Thyroid gland (tissue), 4 donors: ENCODE measurements at regions not wholly inside any gene's neighbourhood (a gene's known extent, or its start where the extent isn't known, plus 50 kb on each side); places are given as distances from the start of the nearest gene placed in this dataset.
A peak's percentile ranks its signal among the peaks of the same experiment; 100 is the strongest.
"Not testable (repeated sequence)": the region's sequence is repeated elsewhere in the genome, so short reads cannot be mapped to it uniquely, and the experiment has no call there.

Experiments used
- DNase-seq, 2 donors: peaks; one replicate each; pipeline ENCODE4 v3.0.0-alpha.2; 2019
- H3K27ac ChIP-seq, 3 donors: fragments of 200-600 bp; sonication (generic); 1 replicate in 2 of 3; 2 replicates in 1 of 3; pipeline ENCODE4 v1.5.1; 2016 to 2019; ENCODE audit warnings: mild to moderate bottlenecking in 1 of 3, moderate library complexity in 1 of 3
- H3K27me3 ChIP-seq: fragments of 200-600 bp; sonication (generic); one replicate; pipeline ENCODE4 v1.5.1; 2019
- H3K36me3 ChIP-seq, 2 donors: fragments of 200-600 bp; sonication (generic); one replicate each; pipeline ENCODE4 v1.5.1; 2016 to 2019
- H3K4me1 ChIP-seq, 2 donors: fragments of 200-600 bp; sonication (generic); one replicate each; pipeline ENCODE4 v1.5.1; 2017 to 2019
- H3K4me3 ChIP-seq, 3 donors: fragments of 200-600 bp; sonication (generic); replicated peaks in 1 of 3; 1 replicate in 2 of 3; 2 replicates in 1 of 3; pipeline ENCODE4 v1.5.1; 2016; ENCODE audit warnings: mild to moderate bottlenecking in 1 of 3
- H3K9me3 ChIP-seq: fragments of 200-600 bp; sonication (generic); one replicate; pipeline ENCODE4 v1.5.1; 2017
- POLR2A ChIP-seq, 2 donors: fragments of 450-650 bp; IDR thresholded peaks; one replicate each; pipeline ENCODE4 v1.6.1; 2017; ENCODE audit warnings: antibody characterized with exemption in 2 of 2, mild to moderate bottlenecking in 2 of 2, moderate library complexity in 1 of 2
- WGBS, 2 donors: methylation state at CpG; one replicate each; pipeline ENCODE4 v1.1.5; 2017; 5-methylcytosine and 5-hydroxymethylcytosine counted together
- intact Hi-C: fragments of 100-400 bp; cut with DNase I; formaldehyde crosslinking; loops from one replicate; pipeline ENCODE4 v1.15.1; 2023
- TF ChIP-seq, protein P1 (sequence below), 6 experiments: fragments of 200-600 bp in 3 of 6; fragments of 450-650 bp in 3 of 6; sonication (generic) in 3 of 6; IDR thresholded peaks; one replicate each; pipeline ENCODE4 v1.5.1; 2016 to 2019; ENCODE audit warnings: antibody characterized with exemption in 6 of 6, mild to moderate bottlenecking in 2 of 6, inconsistent platforms in 1 of 6, moderate library complexity in 1 of 6

DNA sequence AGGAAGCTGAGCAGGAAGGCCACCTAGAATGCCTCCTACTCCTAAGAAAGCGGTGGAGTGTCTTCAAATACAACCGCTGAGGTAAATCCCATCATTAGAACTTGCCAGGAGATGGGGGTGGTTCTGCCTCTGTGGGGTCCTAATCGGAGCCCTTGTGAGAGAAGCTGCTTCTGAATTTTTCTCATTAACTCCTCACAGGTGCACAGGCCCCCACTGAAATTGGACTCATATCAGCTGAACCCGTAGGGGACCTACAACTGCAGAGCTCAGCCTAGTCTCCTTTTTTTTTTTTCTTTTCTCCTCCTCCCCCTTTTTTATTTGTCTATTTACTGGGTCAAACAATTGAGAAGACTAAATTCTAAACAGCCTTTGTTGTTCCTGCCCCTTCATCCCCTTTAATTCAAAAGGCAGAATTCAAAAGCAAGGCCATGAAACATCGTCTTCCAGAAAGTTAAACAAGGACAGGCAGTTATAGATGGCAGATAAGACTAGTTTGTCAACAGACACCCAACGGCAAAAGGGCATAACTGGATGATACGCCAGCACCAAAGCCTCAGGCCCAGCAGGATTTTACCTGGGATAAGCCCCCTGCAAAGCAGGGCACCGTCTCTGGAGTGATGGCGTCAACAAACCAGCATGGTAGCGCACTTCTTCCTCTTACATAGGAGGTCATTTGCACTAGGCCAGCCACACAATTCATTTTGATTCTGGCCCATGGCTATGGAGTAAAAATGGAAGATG, 213.7 kb upstream of the HES1 start:
- Histone ChIP-seq H3K27me3 (no peaks in the 10 kb centered on the region), H3K36me3 (no peaks in the 10 kb centered on the region), H3K27ac (no peak overlapping the region), H3K4me1 (peaks cover 5 to 9% of the 10 kb centered on the region in 2 donors), H3K9me3 (no peaks in the 10 kb centered on the region), H3K4me3 (no peak overlapping the region)
- intact Hi-C loops: no loop called here
- TF ChIP-seq, protein P1, sequence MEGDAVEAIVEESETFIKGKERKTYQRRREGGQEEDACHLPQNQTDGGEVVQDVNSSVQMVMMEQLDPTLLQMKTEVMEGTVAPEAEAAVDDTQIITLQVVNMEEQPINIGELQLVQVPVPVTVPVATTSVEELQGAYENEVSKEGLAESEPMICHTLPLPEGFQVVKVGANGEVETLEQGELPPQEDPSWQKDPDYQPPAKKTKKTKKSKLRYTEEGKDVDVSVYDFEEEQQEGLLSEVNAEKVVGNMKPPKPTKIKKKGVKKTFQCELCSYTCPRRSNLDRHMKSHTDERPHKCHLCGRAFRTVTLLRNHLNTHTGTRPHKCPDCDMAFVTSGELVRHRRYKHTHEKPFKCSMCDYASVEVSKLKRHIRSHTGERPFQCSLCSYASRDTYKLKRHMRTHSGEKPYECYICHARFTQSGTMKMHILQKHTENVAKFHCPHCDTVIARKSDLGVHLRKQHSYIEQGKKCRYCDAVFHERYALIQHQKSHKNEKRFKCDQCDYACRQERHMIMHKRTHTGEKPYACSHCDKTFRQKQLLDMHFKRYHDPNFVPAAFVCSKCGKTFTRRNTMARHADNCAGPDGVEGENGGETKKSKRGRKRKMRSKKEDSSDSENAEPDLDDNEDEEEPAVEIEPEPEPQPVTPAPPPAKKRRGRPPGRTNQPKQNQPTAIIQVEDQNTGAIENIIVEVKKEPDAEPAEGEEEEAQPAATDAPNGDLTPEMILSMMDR (IDR thresholded peaks at IDR 0.05): no peak
- TF ChIP-seq POLR2A (IDR thresholded peaks at IDR 0.05): no peak
- no peak for DNase-seq
- whole genome bisulfite sequencing, 2 donors: 92 to 94% methylated on average over 10 of the region's 10 CpGs

DNA sequence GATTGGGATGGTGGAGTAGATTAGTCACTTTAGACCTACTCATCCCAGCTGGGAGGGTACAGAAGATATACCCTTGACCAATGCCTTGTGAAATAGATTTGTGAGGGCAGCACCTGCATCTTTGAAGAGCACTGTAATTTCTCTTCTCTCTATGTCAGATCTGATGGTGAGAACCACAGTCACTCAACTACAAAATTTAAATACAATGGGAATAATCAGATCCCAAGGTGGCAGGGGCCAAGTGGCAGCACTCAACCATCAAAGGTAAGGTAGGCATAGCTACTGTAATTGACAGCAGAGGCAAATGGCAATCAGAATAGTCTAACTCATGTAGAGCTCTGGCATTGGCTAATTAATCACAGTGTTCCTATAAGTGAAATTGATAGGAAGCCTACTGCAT, 212.0 kb upstream of the HES1 start:
- H3K27ac ChIP-seq, intact Hi-C loops, DNase-seq, H3K9me3 ChIP-seq, H3K4me3 ChIP-seq, H3K27me3 ChIP-seq, H3K36me3 ChIP-seq, H3K4me1 ChIP-seq: not testable (repeated sequence)

DNA sequence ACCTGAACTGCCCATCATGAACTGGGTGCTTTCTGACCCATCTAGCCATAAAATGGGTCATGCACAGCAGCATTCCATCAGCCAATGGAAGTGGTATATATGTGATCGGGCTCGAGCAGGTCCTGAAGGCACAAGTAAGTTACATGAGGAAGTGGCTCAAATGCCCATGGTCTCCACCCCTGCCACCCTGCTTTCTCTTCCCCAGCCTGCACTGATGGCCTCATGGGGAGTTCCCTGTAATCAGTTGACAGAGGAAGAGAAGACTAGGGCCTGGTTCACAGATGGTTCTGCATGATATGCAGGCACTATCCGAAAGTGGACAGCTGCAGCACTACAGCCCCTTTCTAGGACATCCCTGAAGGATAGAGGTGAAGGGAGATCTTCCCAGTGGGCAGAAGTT, 209.9 kb upstream of the HES1 start:
- intact Hi-C loops, H3K36me3 ChIP-seq, H3K27me3 ChIP-seq, H3K4me3 ChIP-seq, H3K27ac ChIP-seq, DNase-seq, H3K9me3 ChIP-seq: not testable (repeated sequence)
- H3K4me1 ChIP-seq: peaks cover 5 to 10% of the 10 kb centered on the region in 2 donors
- WGBS, 2 donors: 100% methylated on average over 1 to 3 of the region's 3 CpGs

GRCh38 chr3:193927413-193928206, 208.3 kb upstream of the HES1 start:
- intact Hi-C loops, H3K27ac ChIP-seq, DNase-seq, H3K36me3 ChIP-seq, H3K9me3 ChIP-seq, H3K27me3 ChIP-seq, H3K4me3 ChIP-seq: not testable (repeated sequence)
- 93 to 94% methylated on average over 5 of the region's 5 CpGs for WGBS, 2 donors
- H3K4me1 ChIP-seq: peaks cover 5 to 10% of the 10 kb centered on the region in 2 donors

DNA sequence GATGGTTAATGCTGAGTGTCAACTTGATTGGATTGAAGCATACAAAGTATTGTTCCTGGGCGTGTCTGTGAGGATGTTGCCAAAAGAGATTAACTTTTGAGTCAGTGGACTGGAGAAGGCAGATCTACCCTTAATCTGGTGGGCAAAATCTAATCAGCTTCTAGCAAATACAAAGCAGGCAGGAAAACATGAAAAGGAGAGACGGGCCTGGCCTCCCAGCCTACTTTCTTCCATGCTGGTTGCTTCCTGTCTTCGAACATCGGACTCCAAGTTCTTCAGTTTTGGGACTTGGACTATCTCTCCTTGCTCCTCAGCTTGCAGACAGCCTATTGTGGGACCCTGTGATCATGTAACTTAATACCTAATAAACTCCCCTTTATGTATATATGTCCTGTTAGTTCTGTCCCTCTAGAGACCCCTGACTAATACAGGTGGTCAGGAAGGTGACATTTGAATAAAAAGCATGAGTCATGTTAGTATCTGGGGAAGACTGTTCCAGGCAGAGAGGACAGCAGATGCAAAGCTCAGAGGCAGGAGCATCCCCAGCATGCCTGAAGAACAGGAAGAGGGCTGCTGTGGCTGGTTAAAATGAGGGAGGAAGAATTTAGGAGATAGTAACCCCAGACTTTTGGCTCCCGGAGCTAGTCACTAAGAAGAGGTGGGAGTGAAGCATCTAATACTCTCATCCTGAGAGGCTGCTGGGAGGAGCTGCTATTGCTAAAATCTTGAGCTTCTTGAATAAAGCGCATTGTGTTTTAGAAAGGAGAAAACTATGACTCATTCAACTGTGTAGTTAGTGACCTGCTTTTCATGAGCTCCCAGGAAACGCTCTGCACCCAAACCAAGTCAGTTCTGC, 207.4 kb upstream of the HES1 start:
- Histone ChIP-seq H3K9me3 (no peaks in the 10 kb centered on the region), H3K27ac (no peak overlapping the region), H3K4me1 (peaks cover 5 to 10% of the 10 kb centered on the region in 2 donors), H3K36me3 (no peaks in the 10 kb centered on the region), H3K4me3 (no peak overlapping the region), H3K27me3 (no peaks in the 10 kb centered on the region)
- intact Hi-C loops: no loop called here
- peak; percentile 20 to 21 for DNase-seq
- WGBS, 2 donors: 66 to 69% methylated on average over 7 of the region's 7 CpGs
- TF ChIP-seq, protein P1 (IDR thresholded peaks at IDR 0.05): no peak
- no peak for TF ChIP-seq POLR2A (IDR thresholded peaks at IDR 0.05)

DNA sequence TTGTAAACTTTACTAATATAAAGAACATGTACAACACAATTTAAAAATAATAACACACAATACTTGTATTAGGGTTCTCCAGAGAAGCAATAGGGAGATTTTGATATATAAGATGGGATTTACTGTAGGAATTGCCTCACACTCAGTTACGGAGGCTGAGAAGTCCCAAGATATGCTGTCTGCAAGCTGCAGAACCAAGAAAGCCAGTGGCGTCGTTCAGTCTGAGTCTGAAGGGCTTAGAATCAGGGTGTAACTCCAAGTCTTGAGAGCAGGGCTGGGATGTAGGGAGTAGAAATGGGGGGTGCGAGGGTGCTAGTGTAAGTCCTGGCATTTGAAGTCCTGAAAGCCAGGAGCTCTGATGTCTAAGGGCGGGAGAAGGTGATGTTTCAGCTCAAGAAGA, 206.6 kb upstream of the HES1 start:
- no peak for DNase-seq
- WGBS, 2 donors: 80 to 89% methylated on average over 5 of the region's 5 CpGs

More for the DNA sequence above, 206.6 kb upstream of the HES1 start:
- H3K4me1 ChIP-seq: peaks cover 5 to 10% of the 10 kb centered on the region in 2 donors
- intact Hi-C loops: no loop called here
- H3K27ac ChIP-seq: no peak overlapping the region
- TF ChIP-seq, protein P1 (IDR thresholded peaks at IDR 0.05): no peak
- no peak for TF ChIP-seq POLR2A (IDR thresholded peaks at IDR 0.05)
- no peaks in the 10 kb centered on the region for H3K9me3 ChIP-seq
- H3K4me3 ChIP-seq: no peak overlapping the region
- no peaks in the 10 kb centered on the region for H3K36me3 ChIP-seq
- no peaks in the 10 kb centered on the region for H3K27me3 ChIP-seq
